Uterus (tissue), 2 donors: ENCODE measurements at regions not wholly inside any gene's neighbourhood (a gene's known extent, or its start where the extent isn't known, plus 50 kb on each side); places are given as distances from the start of the nearest gene placed in this dataset.

Source experiments
- POLR2A ChIP-seq, 2 donors: fragments of 450-650 bp; IDR thresholded peaks; one replicate each; pipeline ENCODE4 v1.6.1; 2016; ENCODE audit warnings: antibody characterized with exemption in 2 of 2, mild to moderate bottlenecking in 1 of 2, moderate library complexity in 1 of 2
- TF ChIP-seq, protein P1 (sequence below), 4 experiments: fragments of 200-600 bp in 2 of 4; fragments of 450-650 bp in 2 of 4; sonication (generic) in 2 of 4; IDR thresholded peaks; one replicate each; pipeline ENCODE4 v1.5.1; 2016 to 2019; ENCODE audit warnings: antibody characterized with exemption in 4 of 4, mild to moderate bottlenecking in 2 of 4, moderate library complexity in 1 of 4

- TF ChIP-seq, protein P1, sequence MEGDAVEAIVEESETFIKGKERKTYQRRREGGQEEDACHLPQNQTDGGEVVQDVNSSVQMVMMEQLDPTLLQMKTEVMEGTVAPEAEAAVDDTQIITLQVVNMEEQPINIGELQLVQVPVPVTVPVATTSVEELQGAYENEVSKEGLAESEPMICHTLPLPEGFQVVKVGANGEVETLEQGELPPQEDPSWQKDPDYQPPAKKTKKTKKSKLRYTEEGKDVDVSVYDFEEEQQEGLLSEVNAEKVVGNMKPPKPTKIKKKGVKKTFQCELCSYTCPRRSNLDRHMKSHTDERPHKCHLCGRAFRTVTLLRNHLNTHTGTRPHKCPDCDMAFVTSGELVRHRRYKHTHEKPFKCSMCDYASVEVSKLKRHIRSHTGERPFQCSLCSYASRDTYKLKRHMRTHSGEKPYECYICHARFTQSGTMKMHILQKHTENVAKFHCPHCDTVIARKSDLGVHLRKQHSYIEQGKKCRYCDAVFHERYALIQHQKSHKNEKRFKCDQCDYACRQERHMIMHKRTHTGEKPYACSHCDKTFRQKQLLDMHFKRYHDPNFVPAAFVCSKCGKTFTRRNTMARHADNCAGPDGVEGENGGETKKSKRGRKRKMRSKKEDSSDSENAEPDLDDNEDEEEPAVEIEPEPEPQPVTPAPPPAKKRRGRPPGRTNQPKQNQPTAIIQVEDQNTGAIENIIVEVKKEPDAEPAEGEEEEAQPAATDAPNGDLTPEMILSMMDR (IDR thresholded peaks at IDR 0.05) = no peak
- no peak for TF ChIP-seq POLR2A (IDR thresholded peaks at IDR 0.05)
Observed at GRCh38 chr4:104574371-104574770, 79.7 kb upstream of the CXXC4 start.
